RWPE1 (cell line): ENCODE measurements at regions not wholly inside any gene's neighbourhood (a gene's known extent, or its start where the extent isn't known, plus 50 kb on each side); places are given as distances from the start of the nearest gene placed in this dataset.
"Not testable (repeated sequence)": the region's sequence is repeated elsewhere in the genome, so short reads cannot be mapped to it uniquely, and the experiment has no call there.

ENCODE experiments used
- CTCF ChIA-PET: fragments of 350-600 bp; sonication (Branson Sonifier 250); formaldehyde crosslinking; extraction: SDS; loops from one replicate; lab custom pipeline; 2021; lab: Yijun Ruan, JAX
- POLR2A ChIA-PET: fragments of 400-600 bp; formaldehyde crosslinking; extraction: SDS; loops from one replicate; lab custom pipeline; 2020; ENCODE audit warnings: antibody characterized with exemption; ENCODE audit not compliant: low non-redundant PET; lab: Yijun Ruan, JAX
- DNase-seq: peaks from one replicate; pipeline ENCODE4 v3.0.0; 2012; ENCODE audit warnings: low spot score
- H3K27ac ChIP-seq: fragments of 450-650 bp; 2 replicates; pipeline ENCODE4 v1.5.1; 2017
- CTCF ChIP-seq: fragments of 450-650 bp; conservative IDR thresholded peaks from 2 replicates; pipeline ENCODE4 v1.5.1; 2017; ENCODE audit warnings: low read depth, mild to moderate bottlenecking

- POLR2A ChIA-PET = no interaction called here
- TF ChIP-seq CTCF = no peak
- DNase-seq = no peak
- no peak overlapping the region for H3K27ac ChIP-seq
- CTCF ChIA-PET = interaction anchor here (0.7 kb wide), 1 partner anchor 262 kb away, joined by 5 read pairs; no protein-coding TSS in a partner anchor
Measured at GRCh38 chr2:58595714-58596113, 354.6 kb upstream of the FANCL start.

- TF ChIP-seq CTCF = no peak
- peak; percentile 13 for DNase-seq
- POLR2A ChIA-PET = no interaction called here
- CTCF ChIA-PET = interaction anchor here (0.6 kb wide), 1 partner anchor 1707 kb away, joined by 4 read pairs; no protein-coding TSS in a partner anchor
- no peak overlapping the region for H3K27ac ChIP-seq
Measured at GRCh38 chr2:58594762-58595161, 353.6 kb upstream of the FANCL start.

- no peak overlapping the region for H3K27ac ChIP-seq
- ChIA-PET CTCF (interaction anchor here (0.6 to 1.1 kb wide), 2 partner anchors 345 to 1706 kb away, joined by 3 to 4 read pairs; no protein-coding TSS in a partner anchor), POLR2A (no interaction called here)
- no peak for TF ChIP-seq CTCF
- DNase-seq = peak; percentile 40
Measured at GRCh38 chr2:58594175-58594574, 353.1 kb upstream of the FANCL start.

- POLR2A ChIA-PET, DNase-seq, CTCF ChIA-PET, H3K27ac ChIP-seq: not testable (repeated sequence)
Measured at GRCh38 chr2:58586178-58586577, 345.1 kb upstream of the FANCL start.

- TF ChIP-seq CTCF = no peak
- ChIA-PET POLR2A (no interaction called here), CTCF (interaction anchor here (0.7 to 1.1 kb wide), 2 partner anchors 14 to 32 kb away, joined by 3 read pairs; no protein-coding TSS in a partner anchor)
- no peak for DNase-seq
- no peak overlapping the region for H3K27ac ChIP-seq
Measured at GRCh38 chr2:58585233-58585632, 344.1 kb upstream of the FANCL start.

- TF ChIP-seq CTCF = no peak
- DNase-seq = no peak
- ChIA-PET CTCF (interaction anchor here (0.7 to 1.1 kb wide), 2 partner anchors 13 to 31 kb away, joined by 3 read pairs; no protein-coding TSS in a partner anchor), POLR2A (no interaction called here)
- no peak overlapping the region for H3K27ac ChIP-seq
Measured at GRCh38 chr2:58584606-58585118, 343.5 kb upstream of the FANCL start.

GRCh38 chr2:58578276-58578675 is 337.2 kb upstream of the FANCL start:
- no peak for DNase-seq
- no peak overlapping the region for H3K27ac ChIP-seq
- ChIA-PET CTCF (no interaction called here), POLR2A (no interaction called here)
- no peak for TF ChIP-seq CTCF
